ENCODE measurements at regions not wholly inside any gene's neighbourhood (a gene's known extent, or its start where the extent isn't known, plus 50 kb on each side); places are given as distances from the start of the nearest gene placed in this dataset.

DNA sequence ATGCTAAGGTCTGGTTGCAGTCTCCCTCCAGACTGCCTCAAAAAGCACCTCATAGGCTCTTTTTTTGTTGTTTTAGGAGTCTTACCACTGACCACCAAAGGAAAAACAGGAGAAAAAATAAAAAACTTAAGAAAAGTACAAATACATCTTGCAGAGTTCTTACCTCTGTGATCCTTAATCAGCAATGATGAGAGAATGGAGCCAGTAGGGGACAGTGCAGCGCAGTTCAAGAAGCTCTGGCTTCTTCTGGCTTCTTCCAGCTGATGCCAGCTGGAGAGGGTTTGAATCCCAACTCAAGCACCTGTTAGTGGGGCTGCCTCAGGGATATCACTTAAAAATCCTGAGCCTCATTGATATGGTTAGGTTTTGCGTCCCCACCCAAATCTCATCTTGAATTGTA is 223.3 kb upstream of the ISX start:
- TF ChIP-seq POLR2AphosphoS5 (IDR thresholded peaks at IDR 0.05; ENCODE audit: low read depth, low read length) = no peak
- TF ChIP-seq POLR2A (IDR thresholded peaks at IDR 0.05; ENCODE audit: low read depth, low read length) = no peak
- TF ChIP-seq POU2F2 (IDR thresholded peaks at IDR 0.05; ENCODE audit: low read depth, low read length) = no peak
- TF ChIP-seq TAF1 (IDR thresholded peaks at IDR 0.05; ENCODE audit: low read depth, low read length) = no peak
- TF ChIP-seq SPI1 (IDR thresholded peaks at IDR 0.05; ENCODE audit: low read depth, low read length) = no peak
- no peak for TF ChIP-seq PAX5 (IDR thresholded peaks at IDR 0.05; ENCODE audit: insufficient read depth, low read length, severe bottlenecking)
